ENCODE measurements at regions not wholly inside any gene's neighbourhood (a gene's known extent, or its start where the extent isn't known, plus 50 kb on each side); places are given as distances from the start of the nearest gene placed in this dataset.

DNA sequence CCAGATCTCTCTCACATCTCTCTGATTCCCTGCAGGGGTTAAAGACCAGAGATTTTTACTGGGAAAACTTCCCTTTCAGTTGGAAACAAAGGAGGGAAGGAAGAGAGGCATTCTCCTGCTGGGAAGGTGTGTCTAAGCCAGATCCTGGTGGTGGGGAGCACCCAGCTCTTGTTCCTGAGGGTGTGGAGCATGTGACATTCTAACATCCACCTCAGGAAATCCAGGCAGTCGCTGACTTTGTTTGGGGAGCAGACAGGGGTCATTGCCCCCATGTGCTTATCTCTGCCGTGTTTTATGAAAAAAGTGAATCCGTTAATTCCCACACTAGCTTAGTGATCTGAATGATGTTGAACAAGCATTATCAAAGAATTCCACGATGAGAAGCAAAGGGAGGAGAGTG, 431.7 kb upstream of the AMELY start:
- TF ChIP-seq, protein P1, sequence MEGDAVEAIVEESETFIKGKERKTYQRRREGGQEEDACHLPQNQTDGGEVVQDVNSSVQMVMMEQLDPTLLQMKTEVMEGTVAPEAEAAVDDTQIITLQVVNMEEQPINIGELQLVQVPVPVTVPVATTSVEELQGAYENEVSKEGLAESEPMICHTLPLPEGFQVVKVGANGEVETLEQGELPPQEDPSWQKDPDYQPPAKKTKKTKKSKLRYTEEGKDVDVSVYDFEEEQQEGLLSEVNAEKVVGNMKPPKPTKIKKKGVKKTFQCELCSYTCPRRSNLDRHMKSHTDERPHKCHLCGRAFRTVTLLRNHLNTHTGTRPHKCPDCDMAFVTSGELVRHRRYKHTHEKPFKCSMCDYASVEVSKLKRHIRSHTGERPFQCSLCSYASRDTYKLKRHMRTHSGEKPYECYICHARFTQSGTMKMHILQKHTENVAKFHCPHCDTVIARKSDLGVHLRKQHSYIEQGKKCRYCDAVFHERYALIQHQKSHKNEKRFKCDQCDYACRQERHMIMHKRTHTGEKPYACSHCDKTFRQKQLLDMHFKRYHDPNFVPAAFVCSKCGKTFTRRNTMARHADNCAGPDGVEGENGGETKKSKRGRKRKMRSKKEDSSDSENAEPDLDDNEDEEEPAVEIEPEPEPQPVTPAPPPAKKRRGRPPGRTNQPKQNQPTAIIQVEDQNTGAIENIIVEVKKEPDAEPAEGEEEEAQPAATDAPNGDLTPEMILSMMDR (IDR thresholded peaks at IDR 0.05 in 8 of 11, conservative IDR thresholded peaks at IDR 0.05 in 3 of 11), result no peak
- TF ChIP-seq POLR2AphosphoS5 (IDR thresholded peaks at IDR 0.05) (no peak), POLR2A (IDR thresholded peaks at IDR 0.05) (no peak)

Data from spleen (tissue), 7 donors.